OCI-LY1 (cell line): ENCODE measurements at regions not wholly inside any gene's neighbourhood (a gene's known extent, or its start where the extent isn't known, plus 50 kb on each side); places are given as distances from the start of the nearest gene placed in this dataset.

Experiments
- H2AFZ ChIP-seq: fragments of 200-600 bp; sonication (generic), shearing (Covaris generic); 2 replicates; pipeline ENCODE4 v1.6.0; 2014; ENCODE audit warnings: antibody characterized with exemption, mild to moderate bottlenecking, low read length
- H3F3A ChIP-seq: fragments of 200-600 bp; sonication (generic), shearing (Covaris generic); 2 replicates; pipeline ENCODE4 v1.6.0; 2014; ENCODE audit warnings: mild to moderate bottlenecking, antibody characterized with exemption, low read length, moderate library complexity; ENCODE audit not compliant: insufficient read depth
- H3K27ac ChIP-seq: fragments of 200-600 bp; sonication (generic); 2 replicates; pipeline ENCODE4 v1.5.1; 2014; ENCODE audit warnings: low read length, mixed run types, mild to moderate bottlenecking, low read depth; ENCODE audit not compliant: poor library complexity, severe bottlenecking
- H3K27me3 ChIP-seq: fragments of 200-600 bp; sonication (generic); 2 replicates; pipeline ENCODE4 v1.6.0; 2014; ENCODE audit warnings: antibody characterized with exemption, mild to moderate bottlenecking, low read length, moderate library complexity; ENCODE audit not compliant: insufficient read depth
- H3K36me3 ChIP-seq: fragments of 200-600 bp; sonication (generic); 2 replicates; pipeline ENCODE4 v1.6.1; 2014; ENCODE audit warnings: mild to moderate bottlenecking, antibody characterized with exemption, low read length, moderate library complexity, mixed read lengths; ENCODE audit not compliant: insufficient read depth
- H3K4me1 ChIP-seq: fragments of 200-600 bp; sonication (generic); 2 replicates; pipeline ENCODE4 v1.5.1; 2014; ENCODE audit warnings: mild to moderate bottlenecking, low read length, moderate library complexity; ENCODE audit not compliant: insufficient read depth, severe bottlenecking
- H3K4me2 ChIP-seq: fragments of 200-600 bp; sonication (generic), shearing (Covaris generic); 2 replicates; pipeline ENCODE4 v1.6.1; 2014; ENCODE audit warnings: low read length
- H3K4me3 ChIP-seq: fragments of 200-600 bp; sonication (generic); 2 replicates; pipeline ENCODE4 v1.5.1; 2014; ENCODE audit warnings: low read length, low read depth, mild to moderate bottlenecking, mixed read lengths; ENCODE audit not compliant: poor library complexity, severe bottlenecking
- H3K79me2 ChIP-seq: fragments of 200-600 bp; shearing (Covaris generic); 2 replicates; pipeline ENCODE4 v1.6.1; 2016; ENCODE audit warnings: mixed run types, low read length, mixed read lengths; ENCODE audit not compliant: insufficient read depth
- H3K9ac ChIP-seq: fragments of 200-600 bp; sonication (generic), shearing (Covaris generic); 2 replicates; pipeline ENCODE4 v1.6.1; 2014; ENCODE audit warnings: mild to moderate bottlenecking, low read length, mixed read lengths
- H3K9me2 ChIP-seq: fragments of 200-600 bp; sonication (generic), shearing (Covaris generic); 2 replicates; pipeline ENCODE4 v1.6.1; 2014; ENCODE audit warnings: low read depth, mild to moderate bottlenecking, low read length, mixed read lengths
- H3K9me3 ChIP-seq: fragments of 200-600 bp; shearing (Covaris generic); 2 replicates; pipeline ENCODE4 v1.6.1; 2014; ENCODE audit warnings: low read length, mixed read lengths
- H4K20me1 ChIP-seq: fragments of 200-600 bp; sonication (generic), shearing (Covaris generic); 2 replicates; pipeline ENCODE4 v1.6.0; 2016; ENCODE audit warnings: mild to moderate bottlenecking, low read length; ENCODE audit not compliant: insufficient read depth
- CTCF ChIP-seq: fragments of 200-600 bp; sonication (generic), shearing (Covaris generic); IDR thresholded peaks from 2 replicates; pipeline ENCODE4 v1.5.1; 2017; ENCODE audit warnings: mild to moderate bottlenecking, antibody characterized with exemption, low read length, moderate library complexity, mixed read lengths
- EZH2 ChIP-seq: fragments of 200-600 bp; sonication (generic), shearing (Covaris generic); IDR thresholded peaks from 2 replicates; pipeline ENCODE4 v1.8.0; 2017; ENCODE audit warnings: borderline replicate concordance, mixed run types, mild to moderate bottlenecking, antibody characterized with exemption, low read length, moderate library complexity, mixed read lengths

GRCh38 chr14:22432348-22432976 is 156.6 kb downstream of the DAD1 start:
- peak overlapping the region; percentile 91 for H3K27ac ChIP-seq
- H3K9ac ChIP-seq = peak overlapping the region; percentile 50; the same call in 1 of the 2 replicates
- no peaks in the 10 kb centered on the region for H3K9me3 ChIP-seq
- H3K27me3 ChIP-seq = no peaks in the 10 kb centered on the region
- no peaks in the 10 kb centered on the region for H3F3A ChIP-seq
- TF ChIP-seq CTCF (no peak), EZH2 (no peak)
- H3K36me3 ChIP-seq = no peaks in the 10 kb centered on the region
- H2AFZ ChIP-seq = no peak overlapping the region
- no peaks in the 10 kb centered on the region for H3K79me2 ChIP-seq
- H3K4me1 ChIP-seq = peaks cover 62% of the 10 kb centered on the region
- H3K4me2 ChIP-seq = peak overlapping the region; percentile 60
- H3K9me2 ChIP-seq = no peaks in the 10 kb centered on the region
- no peaks in the 10 kb centered on the region for H4K20me1 ChIP-seq
- peak overlapping the region; percentile 31 for H3K4me3 ChIP-seq

- H3K4me3 ChIP-seq = no peak overlapping the region
- H3K79me2 ChIP-seq = no peaks in the 10 kb centered on the region
- peak overlapping the region; percentile 65 for H3K27ac ChIP-seq
- no peak overlapping the region for H2AFZ ChIP-seq
- no peaks in the 10 kb centered on the region for H3K36me3 ChIP-seq
- peak overlapping the region; percentile 32; the same call in 1 of the 2 replicates for H3K4me2 ChIP-seq
- peak overlapping the region; percentile 22; the same call in 1 of the 2 replicates for H3K9ac ChIP-seq
- H3K27me3 ChIP-seq = no peaks in the 10 kb centered on the region
- no peaks in the 10 kb centered on the region for H3F3A ChIP-seq
- H4K20me1 ChIP-seq = no peaks in the 10 kb centered on the region
- TF ChIP-seq CTCF = no peak
- no peak for TF ChIP-seq EZH2
- H3K9me2 ChIP-seq = no peaks in the 10 kb centered on the region
- peaks cover 62% of the 10 kb centered on the region for H3K4me1 ChIP-seq
- H3K9me3 ChIP-seq = no peaks in the 10 kb centered on the region
Measured at GRCh38 chr14:22429546-22430294, 159.3 kb downstream of the DAD1 start.

GRCh38 chr14:22428700-22429291 is 160.2 kb downstream of the DAD1 start:
- H3K27ac ChIP-seq = peak overlapping the region; percentile 65
- H3K36me3 ChIP-seq = no peaks in the 10 kb centered on the region
- H4K20me1 ChIP-seq = no peaks in the 10 kb centered on the region
- no peaks in the 10 kb centered on the region for H3K9me2 ChIP-seq
- H3K4me1 ChIP-seq = peaks cover 54% of the 10 kb centered on the region
- H3F3A ChIP-seq = no peaks in the 10 kb centered on the region
- no peaks in the 10 kb centered on the region for H3K27me3 ChIP-seq
- H3K4me3 ChIP-seq = no peak overlapping the region
- H3K9me3 ChIP-seq = no peaks in the 10 kb centered on the region
- no peaks in the 10 kb centered on the region for H3K79me2 ChIP-seq
- no peak overlapping the region for H2AFZ ChIP-seq
- peak overlapping the region; percentile 22; the same call in 1 of the 2 replicates for H3K9ac ChIP-seq
- TF ChIP-seq EZH2 (no peak), CTCF (no peak)
- H3K4me2 ChIP-seq = no peak overlapping the region; the same call in 1 of the 2 replicates
